DOHH2 (cell line): ENCODE measurements at regions not wholly inside any gene's neighbourhood (a gene's known extent, or its start where the extent isn't known, plus 50 kb on each side); places are given as distances from the start of the nearest gene placed in this dataset.

ENCODE experiments used
- H3F3A ChIP-seq: fragments of 200-600 bp; sonication (generic), shearing (Covaris generic); 2 replicates; pipeline ENCODE4 v1.6.0; 2016; ENCODE audit warnings: antibody characterized with exemption, mild to moderate bottlenecking; ENCODE audit not compliant: control insufficient read depth, insufficient read depth
- H3K27ac ChIP-seq: fragments of 200-600 bp; sonication (generic); 2 replicates; pipeline ENCODE4 v1.5.1; 2014; ENCODE audit warnings: low read depth, mild to moderate bottlenecking, low read length, moderate library complexity
- H3K27me3 ChIP-seq: fragments of 200-600 bp; sonication (generic); 2 replicates; pipeline ENCODE4 v1.6.1; 2014; ENCODE audit warnings: mild to moderate bottlenecking, low read length, mixed read lengths; ENCODE audit not compliant: control insufficient read depth
- H3K36me3 ChIP-seq: fragments of 200-600 bp; sonication (generic); 2 replicates; pipeline ENCODE4 v1.6.1; 2014; ENCODE audit warnings: mild to moderate bottlenecking, low read length, moderate library complexity, mixed read lengths; ENCODE audit not compliant: control insufficient read depth
- H3K4me1 ChIP-seq: fragments of 200-600 bp; sonication (generic); 2 replicates; pipeline ENCODE4 v1.6.1; 2014; ENCODE audit warnings: mild to moderate bottlenecking, low read length, mixed read lengths; ENCODE audit not compliant: control insufficient read depth
- H3K4me2 ChIP-seq: fragments of 200-600 bp; sonication (generic); 2 replicates; pipeline ENCODE4 v1.6.0; 2014; ENCODE audit warnings: mild to moderate bottlenecking, low read length, moderate library complexity
- H3K4me3 ChIP-seq: fragments of 200-600 bp; sonication (generic); 2 replicates; pipeline ENCODE4 v1.5.1; 2014; ENCODE audit warnings: mild to moderate bottlenecking, low read length, mixed read lengths
- H3K79me2 ChIP-seq: fragments of 200-600 bp; sonication (generic); 2 replicates; pipeline ENCODE4 v1.6.1; 2014; ENCODE audit warnings: mild to moderate bottlenecking, low read length, mixed read lengths; ENCODE audit not compliant: control insufficient read depth
- H3K9me2 ChIP-seq: fragments of 200-600 bp; sonication (generic); replicated peaks from 2 replicates; pipeline ENCODE4 v1.6.1; 2014; ENCODE audit warnings: mild to moderate bottlenecking, low read length, mixed read lengths; ENCODE audit not compliant: control insufficient read depth
- H3K9me3 ChIP-seq: fragments of 200-600 bp; sonication (generic); 2 replicates; pipeline ENCODE4 v1.6.1; 2014; ENCODE audit warnings: antibody characterized with exemption, low read length, mixed read lengths; ENCODE audit not compliant: control insufficient read depth, insufficient read depth
- H4K20me1 ChIP-seq: fragments of 200-600 bp; sonication (generic); 2 replicates; pipeline ENCODE4 v1.6.0; 2014; ENCODE audit warnings: low read depth, mild to moderate bottlenecking, antibody characterized with exemption, low read length, moderate library complexity; ENCODE audit not compliant: control insufficient read depth, insufficient read depth
- EZH2phosphoT487 ChIP-seq: fragments of 200-600 bp; sonication (generic); IDR thresholded peaks from 2 replicates; pipeline ENCODE4 v1.6.1; 2017; ENCODE audit warnings: borderline replicate concordance, mild to moderate bottlenecking, antibody characterized with exemption, low read length, moderate library complexity, mixed read lengths
- TF ChIP-seq, protein P1 (sequence below): fragments of 200-600 bp; sonication (generic); IDR thresholded peaks from one replicate; pipeline ENCODE4 v1.5.1; 2014; ENCODE audit warnings: antibody characterized with exemption, mild to moderate bottlenecking, low read depth, low read length; ENCODE audit not compliant: poor library complexity, severe bottlenecking

DNA sequence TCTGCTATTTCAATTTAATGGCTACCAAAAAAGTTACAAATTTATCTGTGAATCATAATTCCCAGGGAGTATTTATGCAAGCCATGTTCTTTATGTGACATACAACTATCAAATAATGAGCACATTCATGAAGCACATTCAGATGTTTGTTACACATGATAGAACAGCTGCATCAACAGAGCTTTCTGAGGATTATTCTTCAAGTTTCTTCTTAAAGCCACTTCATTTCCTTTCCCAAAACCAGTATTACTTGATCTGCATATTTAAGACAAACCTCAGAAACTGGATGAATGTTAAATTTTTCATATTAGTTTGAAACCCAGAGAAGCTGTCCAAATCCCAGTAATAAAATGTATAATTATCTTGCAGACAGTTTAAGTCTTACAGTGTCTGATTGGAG is 73.6 kb upstream of the SOX5 start:
- Histone ChIP-seq H3K27ac (no peak overlapping the region), H3K4me3 (no peak overlapping the region), H3K9me3 (no peaks in the 10 kb centered on the region), H3K4me2 (no peak overlapping the region), H3K79me2 (no peaks in the 10 kb centered on the region), H4K20me1 (no peaks in the 10 kb centered on the region), H3K27me3 (no peaks in the 10 kb centered on the region), H3F3A (no peaks in the 10 kb centered on the region), H3K36me3 (no peaks in the 10 kb centered on the region), H3K9me2 (no peaks in the 10 kb centered on the region), H3K4me1 (no peaks in the 10 kb centered on the region)
- TF ChIP-seq, protein P1, sequence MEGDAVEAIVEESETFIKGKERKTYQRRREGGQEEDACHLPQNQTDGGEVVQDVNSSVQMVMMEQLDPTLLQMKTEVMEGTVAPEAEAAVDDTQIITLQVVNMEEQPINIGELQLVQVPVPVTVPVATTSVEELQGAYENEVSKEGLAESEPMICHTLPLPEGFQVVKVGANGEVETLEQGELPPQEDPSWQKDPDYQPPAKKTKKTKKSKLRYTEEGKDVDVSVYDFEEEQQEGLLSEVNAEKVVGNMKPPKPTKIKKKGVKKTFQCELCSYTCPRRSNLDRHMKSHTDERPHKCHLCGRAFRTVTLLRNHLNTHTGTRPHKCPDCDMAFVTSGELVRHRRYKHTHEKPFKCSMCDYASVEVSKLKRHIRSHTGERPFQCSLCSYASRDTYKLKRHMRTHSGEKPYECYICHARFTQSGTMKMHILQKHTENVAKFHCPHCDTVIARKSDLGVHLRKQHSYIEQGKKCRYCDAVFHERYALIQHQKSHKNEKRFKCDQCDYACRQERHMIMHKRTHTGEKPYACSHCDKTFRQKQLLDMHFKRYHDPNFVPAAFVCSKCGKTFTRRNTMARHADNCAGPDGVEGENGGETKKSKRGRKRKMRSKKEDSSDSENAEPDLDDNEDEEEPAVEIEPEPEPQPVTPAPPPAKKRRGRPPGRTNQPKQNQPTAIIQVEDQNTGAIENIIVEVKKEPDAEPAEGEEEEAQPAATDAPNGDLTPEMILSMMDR = no peak
- TF ChIP-seq EZH2phosphoT487 = no peak

DNA sequence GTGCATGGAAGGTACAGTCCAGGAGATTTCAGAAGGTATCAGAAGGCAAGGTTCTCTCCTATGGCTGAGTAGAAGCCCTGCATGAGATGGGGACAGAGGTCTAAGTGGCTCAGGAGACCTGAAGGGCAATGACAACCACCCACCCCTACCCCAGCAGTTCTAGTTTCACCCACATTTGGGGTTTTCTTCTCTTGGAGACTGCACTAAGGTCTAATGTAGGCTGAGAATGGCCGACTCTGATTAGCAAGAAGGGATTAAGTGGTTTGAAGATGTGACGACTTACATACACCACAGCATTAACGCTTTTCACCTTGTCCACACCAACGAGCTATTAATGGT is 71.7 kb upstream of the SOX5 start:
- Histone ChIP-seq H3K9me2 (no peaks in the 10 kb centered on the region), H3K4me2 (no peak overlapping the region), H3F3A (no peaks in the 10 kb centered on the region), H3K27me3 (no peaks in the 10 kb centered on the region), H3K36me3 (no peaks in the 10 kb centered on the region), H3K79me2 (no peaks in the 10 kb centered on the region), H3K4me1 (no peaks in the 10 kb centered on the region), H3K9me3 (no peaks in the 10 kb centered on the region), H4K20me1 (no peaks in the 10 kb centered on the region), H3K4me3 (no peak overlapping the region), H3K27ac (no peak overlapping the region)
- no peak for TF ChIP-seq EZH2phosphoT487
- TF ChIP-seq, protein P1 = no peak

DNA sequence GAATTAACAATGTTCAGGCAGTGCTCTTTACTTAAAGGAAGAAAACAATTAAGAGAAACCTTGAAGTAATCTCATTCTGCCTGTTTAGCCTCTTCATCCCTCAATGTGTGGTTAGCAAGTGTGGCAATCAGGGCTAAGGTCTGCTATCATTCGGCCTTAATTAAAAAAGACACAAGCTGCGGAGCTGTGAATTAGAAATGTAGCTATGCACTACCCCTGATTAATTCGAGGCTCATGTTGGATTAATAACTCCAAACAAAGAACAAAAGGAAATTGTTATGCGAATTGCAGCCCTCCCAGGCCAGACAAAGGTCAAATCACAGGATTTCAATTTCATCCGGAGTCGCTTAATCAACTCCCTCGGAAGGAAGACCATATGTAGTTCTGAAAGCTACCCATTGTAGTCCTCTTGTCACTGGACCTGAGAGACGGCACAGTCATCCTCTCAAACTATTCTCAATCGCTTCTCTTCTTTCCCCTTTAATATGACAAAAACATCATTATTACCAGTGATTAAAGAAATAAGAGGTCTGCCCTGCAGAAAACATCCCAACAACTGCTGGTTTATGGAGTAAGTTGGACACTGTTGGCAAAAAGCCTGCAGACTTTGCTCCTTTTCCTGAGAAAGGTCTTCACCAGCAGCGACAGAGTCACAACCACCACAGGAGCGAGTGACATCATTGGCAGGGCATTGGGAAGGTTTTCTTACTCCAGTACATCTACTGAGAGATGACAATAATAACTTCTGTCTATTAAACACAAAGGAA is 71.1 kb upstream of the SOX5 start:
- no peaks in the 10 kb centered on the region for H3K36me3 ChIP-seq
- no peaks in the 10 kb centered on the region for H3K4me1 ChIP-seq
- H4K20me1 ChIP-seq = no peaks in the 10 kb centered on the region
- no peaks in the 10 kb centered on the region for H3K9me2 ChIP-seq
- TF ChIP-seq EZH2phosphoT487 = no peak
- TF ChIP-seq, protein P1 = no peak
- H3F3A ChIP-seq = no peaks in the 10 kb centered on the region
- H3K27ac ChIP-seq = no peak overlapping the region
- H3K9me3 ChIP-seq = no peaks in the 10 kb centered on the region
- H3K27me3 ChIP-seq = no peaks in the 10 kb centered on the region
- no peaks in the 10 kb centered on the region for H3K79me2 ChIP-seq
- H3K4me3 ChIP-seq = no peak overlapping the region
- no peak overlapping the region for H3K4me2 ChIP-seq
